Naive thymus-derived CD8-positive, alpha-beta T cell (primary cell): ENCODE measurements at regions not wholly inside any gene's neighbourhood (a gene's known extent, or its start where the extent isn't known, plus 50 kb on each side); places are given as distances from the start of the nearest gene placed in this dataset.

Source experiments
- ATAC-seq, 2 donors: fragments of 150-1000 bp; cut with Tn5 transposase in 1 of 2; sonication (Bioruptor Pico), chemical (Tn5 transposase) in 1 of 2; 1 replicate in 1 of 2; 2 replicates in 1 of 2; pipeline ENCODE4 v1.10.0; 2021; ENCODE audit warnings: mild to moderate bottlenecking in 2 of 2, moderate library complexity in 2 of 2
- POLR2A ChIA-PET: fragments of 350-600 bp; sonication (Branson Sonifier 250); formaldehyde crosslinking; loops from one replicate; lab custom pipeline; 2021; ENCODE audit warnings: antibody characterized with exemption; lab: Charles Lee
- DNase-seq, 10 donors: peaks; one replicate each; pipeline versions ENCODE4 v3.0.0 to v3.0.0-alpha.2; 2020 to 2022
- H3K27ac Mint-ChIP-seq, 10 donors: one replicate each; pipeline ENCODE4 v1.8.0; 2020 to 2022; ENCODE audit warnings: mild to moderate bottlenecking in 10 of 10, mixed read lengths in 10 of 10, moderate library complexity in 4 of 10, inconsistent platforms in 1 of 10
- H3K27me3 Mint-ChIP-seq, 5 donors: one replicate each; pipeline ENCODE4 v1.8.0; 2021 to 2022; ENCODE audit warnings: mixed read lengths in 5 of 5
- H3K36me3 Mint-ChIP-seq, 3 donors: one replicate each; pipeline ENCODE4 v1.8.0; 2020 to 2022; ENCODE audit warnings: mixed read lengths in 3 of 3, mild to moderate bottlenecking in 2 of 3, inconsistent platforms in 1 of 3
- H3K4me1 Mint-ChIP-seq, 4 donors: one replicate each; pipeline ENCODE4 v1.8.0; 2021 to 2022; ENCODE audit warnings: mixed read lengths in 4 of 4
- H3K4me3 Mint-ChIP-seq, 10 donors: one replicate each; pipeline ENCODE4 v1.8.0; 2020 to 2022; ENCODE audit warnings: mild to moderate bottlenecking in 10 of 10, mixed read lengths in 10 of 10, moderate library complexity in 6 of 10, inconsistent platforms in 1 of 10
- H3K9me3 Mint-ChIP-seq, 9 donors: one replicate each; pipeline ENCODE4 v1.8.0; 2020 to 2022; ENCODE audit warnings: mixed read lengths in 9 of 9, mild to moderate bottlenecking in 3 of 9, inconsistent platforms in 1 of 9, moderate library complexity in 1 of 9

- POLR2A ChIA-PET = no interaction called here
- Mint-ChIP-seq H3K27ac (no peak overlapping the region), H3K9me3 (peaks cover 0 to 5% (median 0%) of the 10 kb centered on the region in 9 donors), H3K36me3 (no peaks in the 10 kb centered on the region), H3K4me3 (no peak overlapping the region), H3K4me1 (no peaks in the 10 kb centered on the region), H3K27me3 (peaks cover 0 to 5% (median 3%) of the 10 kb centered on the region in 5 donors)
- DNase-seq (no peak), ATAC-seq (no peak)
Measured at GRCh38 chr1:118253053-118253915, 68.3 kb upstream of the SPAG17 start.

- peaks cover 0 to 5% (median 3%) of the 10 kb centered on the region in 5 donors for H3K27me3 Mint-ChIP-seq
- ATAC-seq (no peak), DNase-seq (no peak)
- H3K9me3 Mint-ChIP-seq = peaks cover 0 to 5% (median 0%) of the 10 kb centered on the region in 9 donors
- POLR2A ChIA-PET = no interaction called here
- no peaks in the 10 kb centered on the region for H3K36me3 Mint-ChIP-seq
- H3K27ac Mint-ChIP-seq = no peak overlapping the region
- no peaks in the 10 kb centered on the region for H3K4me1 Mint-ChIP-seq
- no peak overlapping the region for H3K4me3 Mint-ChIP-seq
Measured at GRCh38 chr1:118252624-118253023, 67.6 kb upstream of the SPAG17 start.

DNA sequence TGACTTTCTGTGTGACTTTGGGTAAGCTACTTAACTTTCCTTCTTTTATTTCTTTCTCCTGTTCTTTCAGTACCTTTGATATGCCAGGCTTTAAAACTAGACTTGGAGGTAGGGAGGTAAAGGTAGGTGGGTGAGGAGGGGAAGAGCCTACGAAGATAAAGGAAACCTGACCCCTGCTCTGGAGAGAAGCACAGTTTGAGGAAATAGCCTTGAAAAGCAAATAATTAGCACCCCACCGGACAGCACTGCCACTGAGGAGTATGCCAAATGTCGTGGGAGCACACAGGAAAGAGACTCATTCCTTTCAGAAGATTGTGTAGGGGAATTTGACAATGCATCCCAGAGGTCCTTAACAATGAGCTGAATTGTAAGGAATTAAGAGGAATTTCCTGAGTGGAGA, 65.2 kb upstream of the SPAG17 start:
- peaks cover 0 to 4% (median 0%) of the 10 kb centered on the region in 9 donors for H3K9me3 Mint-ChIP-seq
- peaks cover 0 to 7% (median 3%) of the 10 kb centered on the region in 5 donors for H3K27me3 Mint-ChIP-seq
- POLR2A ChIA-PET = no interaction called here
- DNase-seq (no peak), ATAC-seq (no peak)
- no peak overlapping the region for H3K4me3 Mint-ChIP-seq
- H3K27ac Mint-ChIP-seq = no peak overlapping the region
- no peaks in the 10 kb centered on the region for H3K36me3 Mint-ChIP-seq
- H3K4me1 Mint-ChIP-seq = no peaks in the 10 kb centered on the region

- Mint-ChIP-seq H3K4me1 (no peaks in the 10 kb centered on the region), H3K27ac (no peak overlapping the region), H3K27me3 (peaks cover 0 to 11% (median 3%) of the 10 kb centered on the region in 5 donors), H3K4me3 (no peak overlapping the region), H3K9me3 (peaks cover 0 to 10% (median 0%) of the 10 kb centered on the region in 9 donors), H3K36me3 (no peaks in the 10 kb centered on the region)
- no peak for ATAC-seq
- no peak for DNase-seq
- POLR2A ChIA-PET = no interaction called here
Measured at GRCh38 chr1:118249641-118250040, 64.6 kb upstream of the SPAG17 start.

DNA sequence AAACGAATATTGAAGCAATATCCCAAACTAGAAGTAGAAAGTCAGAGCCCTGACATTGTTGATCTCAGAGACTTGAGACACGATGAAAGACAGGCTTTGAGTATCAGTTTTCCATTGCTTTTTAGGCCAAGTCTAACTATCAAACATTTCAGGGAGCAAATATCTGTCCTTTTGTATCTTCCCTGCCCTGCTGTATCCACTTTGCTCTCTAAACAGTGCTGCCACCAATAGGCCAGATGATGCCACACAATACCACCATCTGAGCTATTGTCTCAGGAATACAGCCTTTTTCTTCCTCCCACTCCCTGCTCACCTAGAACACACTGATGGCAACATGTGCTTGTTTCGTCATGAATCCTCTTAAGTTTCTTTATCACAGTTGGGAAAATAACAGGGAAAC, 62.6 kb upstream of the SPAG17 start:
- H3K36me3 Mint-ChIP-seq = no peaks in the 10 kb centered on the region
- DNase-seq (no peak), ATAC-seq (no peak)
- H3K9me3 Mint-ChIP-seq = peaks cover 0 to 19% (median 0%) of the 10 kb centered on the region in 9 donors
- peaks cover 0 to 6% (median 0%) of the 10 kb centered on the region in 5 donors for H3K27me3 Mint-ChIP-seq
- H3K4me1 Mint-ChIP-seq = no peaks in the 10 kb centered on the region
- H3K4me3 Mint-ChIP-seq = no peak overlapping the region
- POLR2A ChIA-PET = no interaction called here
- no peak overlapping the region for H3K27ac Mint-ChIP-seq

DNA sequence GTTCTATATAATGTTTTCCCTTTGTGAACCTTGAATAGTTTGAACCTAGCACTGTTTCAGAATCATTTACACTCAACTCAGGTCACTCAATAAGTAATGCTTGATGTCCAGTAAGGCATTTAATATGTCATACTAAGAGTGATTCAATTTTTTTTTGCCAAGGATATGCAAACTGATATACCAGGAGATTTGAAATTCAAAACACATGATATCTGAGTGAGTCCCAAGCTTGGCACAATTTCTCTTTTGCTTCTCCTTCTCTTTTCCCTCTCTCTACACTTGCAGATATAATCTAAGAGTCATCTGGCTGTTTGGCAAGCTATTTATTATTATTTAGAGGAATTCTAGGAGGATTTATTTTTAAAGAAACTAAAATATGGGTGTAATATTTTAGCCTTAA, 61.6 kb upstream of the SPAG17 start:
- H3K9me3 Mint-ChIP-seq = peaks cover 0 to 19% (median 0%) of the 10 kb centered on the region in 9 donors
- H3K4me1 Mint-ChIP-seq = no peaks in the 10 kb centered on the region
- POLR2A ChIA-PET = no interaction called here
- no peaks in the 10 kb centered on the region for H3K36me3 Mint-ChIP-seq
- H3K27ac Mint-ChIP-seq = no peak overlapping the region
- DNase-seq (no peak), ATAC-seq (no peak)
- peaks cover 0 to 6% (median 0%) of the 10 kb centered on the region in 5 donors for H3K27me3 Mint-ChIP-seq
- H3K4me3 Mint-ChIP-seq = no peak overlapping the region

- Mint-ChIP-seq H3K27ac (no peak overlapping the region), H3K27me3 (peaks cover 0 to 6% (median 0%) of the 10 kb centered on the region in 5 donors), H3K4me1 (no peaks in the 10 kb centered on the region), H3K9me3 (peaks cover 0 to 30% (median 5%) of the 10 kb centered on the region in 9 donors), H3K36me3 (no peaks in the 10 kb centered on the region), H3K4me3 (no peak overlapping the region)
- POLR2A ChIA-PET = no interaction called here
- ATAC-seq (no peak), DNase-seq (no peak)
Measured at GRCh38 chr1:118244194-118244593, 59.2 kb upstream of the SPAG17 start.

GRCh38 chr1:118243269-118243668, 58.2 kb upstream of the SPAG17 start:
- no peaks in the 10 kb centered on the region for H3K4me1 Mint-ChIP-seq
- DNase-seq (no peak), ATAC-seq (no peak)
- H3K27ac Mint-ChIP-seq = no peak overlapping the region
- H3K9me3 Mint-ChIP-seq = peaks cover 0 to 34% (median 7%) of the 10 kb centered on the region in 9 donors
- POLR2A ChIA-PET = no interaction called here
- peaks cover 0 to 2% (median 0%) of the 10 kb centered on the region in 3 donors for H3K36me3 Mint-ChIP-seq
- H3K4me3 Mint-ChIP-seq = no peak overlapping the region
- peaks cover 0 to 6% (median 0%) of the 10 kb centered on the region in 5 donors for H3K27me3 Mint-ChIP-seq
